Hematopoietic multipotent progenitor cell treated with erythropoietin and hydrocortisone succinate and interleukin-3 and kit ligand, for 8 days (in vitro differentiated cells): ENCODE measurements at regions not wholly inside any gene's neighbourhood (a gene's known extent, or its start where the extent isn't known, plus 50 kb on each side); places are given as distances from the start of the nearest gene placed in this dataset.

ENCODE experiments used
- DNase-seq: peaks from one replicate; pipeline ENCODE4 v3.0.0-alpha.2; 2015

- no peak for DNase-seq
These were observed 109.6 kb upstream of the B3GAT1 start for GRCh38 chr11:134521452-134522289.

- DNase-seq = no peak
These were observed 109.0 kb upstream of the B3GAT1 start for GRCh38 chr11:134521001-134521400.

GRCh38 chr11:134519788-134520187 lies 107.7 kb upstream of the B3GAT1 start:
- no peak for DNase-seq

GRCh38 chr11:134519390-134519750 lies 107.3 kb upstream of the B3GAT1 start:
- DNase-seq = no peak

- DNase-seq = no peak
These were observed 106.8 kb upstream of the B3GAT1 start for GRCh38 chr11:134518616-134519389.

- DNase-seq = no peak
These were observed 105.7 kb upstream of the B3GAT1 start for GRCh38 chr11:134517621-134518293.

- no peak for DNase-seq
These were observed 105.1 kb upstream of the B3GAT1 start for GRCh38 chr11:134517115-134517514.

- no peak for DNase-seq
These were observed 104.5 kb upstream of the B3GAT1 start for GRCh38 chr11:134516529-134516928.

- no peak for DNase-seq
These were observed 103.3 kb upstream of the B3GAT1 start for GRCh38 chr11:134515081-134515960.

GRCh38 chr11:134514354-134514951 lies 102.4 kb upstream of the B3GAT1 start:
- DNase-seq = no peak

GRCh38 chr11:134513585-134514120 lies 101.6 kb upstream of the B3GAT1 start:
- DNase-seq = no peak

- DNase-seq = no peak
These were observed 100.8 kb upstream of the B3GAT1 start for GRCh38 chr11:134512571-134513538.

GRCh38 chr11:134512061-134512460 lies 100.0 kb upstream of the B3GAT1 start:
- no peak for DNase-seq

GRCh38 chr11:134511255-134511654 lies 99.2 kb upstream of the B3GAT1 start:
- DNase-seq = no peak

- DNase-seq = no peak
These were observed 98.4 kb upstream of the B3GAT1 start for GRCh38 chr11:134510233-134511040.

- no peak for DNase-seq
These were observed 97.6 kb upstream of the B3GAT1 start for GRCh38 chr11:134509381-134510232.

GRCh38 chr11:134508219-134508990 lies 96.4 kb upstream of the B3GAT1 start:
- DNase-seq = no peak

GRCh38 chr11:134506046-134506445 lies 94.0 kb upstream of the B3GAT1 start:
- DNase-seq = no peak
